ENCODE measurements at regions not wholly inside any gene's neighbourhood (a gene's known extent, or its start where the extent isn't known, plus 50 kb on each side); places are given as distances from the start of the nearest gene placed in this dataset.

DNA sequence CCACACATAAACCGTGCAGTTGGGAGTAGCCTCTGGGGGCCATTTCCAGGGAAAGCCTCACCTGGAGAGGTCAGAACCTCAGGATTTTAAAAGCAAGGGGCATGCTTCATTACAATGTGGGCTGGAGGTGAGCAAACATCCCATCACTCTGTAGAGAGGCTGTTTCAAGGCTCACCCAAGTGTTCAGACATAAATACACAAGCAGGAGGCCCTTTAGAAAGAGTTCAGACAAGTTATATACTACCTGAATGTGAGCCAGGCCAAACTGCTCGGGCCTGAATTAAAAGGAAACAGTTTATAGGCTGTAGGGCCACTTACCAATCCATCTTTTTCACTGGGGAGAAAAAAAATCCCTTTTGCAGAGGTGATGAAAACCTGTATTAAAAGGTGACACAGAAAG is 540.0 kb upstream of the ZEB2 start:
- ATAC-seq = no peak
- no peak for TF ChIP-seq ISL1 (CRISPR knock-in tag; IDR thresholded peaks at IDR 0.05)
- TF ChIP-seq GLIS3 (CRISPR knock-in tag; IDR thresholded peaks at IDR 0.05) = no peak
- no peak for TF ChIP-seq ZNF8 (CRISPR knock-in tag; IDR thresholded peaks at IDR 0.05)
- TF ChIP-seq ZNF565 (CRISPR knock-in tag; conservative IDR thresholded peaks at IDR 0.05; ENCODE audit: low read depth) = no peak
- no peak for TF ChIP-seq CSDC2 (CRISPR knock-in tag; IDR thresholded peaks at IDR 0.05)
- no peak for TF ChIP-seq ZFP3 (CRISPR knock-in tag; IDR thresholded peaks at IDR 0.05)
- TF ChIP-seq ZNF70 (CRISPR knock-in tag; IDR thresholded peaks at IDR 0.05) = no peak
- no peak for TF ChIP-seq OSR1 (CRISPR knock-in tag; IDR thresholded peaks at IDR 0.05)
- no peak for TF ChIP-seq ZFP30 (CRISPR knock-in tag; IDR thresholded peaks at IDR 0.05)
- TF ChIP-seq SNAI2 (CRISPR knock-in tag; IDR thresholded peaks at IDR 0.05) = no peak
- no peak for TF ChIP-seq RARB (CRISPR knock-in tag; IDR thresholded peaks at IDR 0.05)
- TF ChIP-seq, protein P1, sequence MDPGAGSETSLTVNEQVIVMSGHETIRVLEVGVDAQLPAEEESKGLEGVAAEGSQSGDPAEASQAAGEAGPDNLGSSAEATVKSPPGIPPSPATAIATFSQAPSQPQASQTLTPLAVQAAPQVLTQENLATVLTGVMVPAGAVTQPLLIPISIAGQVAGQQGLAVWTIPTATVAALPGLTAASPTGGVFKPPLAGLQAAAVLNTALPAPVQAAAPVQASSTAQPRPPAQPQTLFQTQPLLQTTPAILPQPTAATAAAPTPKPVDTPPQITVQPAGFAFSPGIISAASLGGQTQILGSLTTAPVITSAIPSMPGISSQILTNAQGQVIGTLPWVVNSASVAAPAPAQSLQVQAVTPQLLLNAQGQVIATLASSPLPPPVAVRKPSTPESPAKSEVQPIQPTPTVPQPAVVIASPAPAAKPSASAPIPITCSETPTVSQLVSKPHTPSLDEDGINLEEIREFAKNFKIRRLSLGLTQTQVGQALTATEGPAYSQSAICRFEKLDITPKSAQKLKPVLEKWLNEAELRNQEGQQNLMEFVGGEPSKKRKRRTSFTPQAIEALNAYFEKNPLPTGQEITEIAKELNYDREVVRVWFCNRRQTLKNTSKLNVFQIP (CRISPR knock-in tag; IDR thresholded peaks at IDR 0.05; ENCODE audit: borderline replicate concordance, low read depth) = no peak
- TF ChIP-seq, protein P2, sequence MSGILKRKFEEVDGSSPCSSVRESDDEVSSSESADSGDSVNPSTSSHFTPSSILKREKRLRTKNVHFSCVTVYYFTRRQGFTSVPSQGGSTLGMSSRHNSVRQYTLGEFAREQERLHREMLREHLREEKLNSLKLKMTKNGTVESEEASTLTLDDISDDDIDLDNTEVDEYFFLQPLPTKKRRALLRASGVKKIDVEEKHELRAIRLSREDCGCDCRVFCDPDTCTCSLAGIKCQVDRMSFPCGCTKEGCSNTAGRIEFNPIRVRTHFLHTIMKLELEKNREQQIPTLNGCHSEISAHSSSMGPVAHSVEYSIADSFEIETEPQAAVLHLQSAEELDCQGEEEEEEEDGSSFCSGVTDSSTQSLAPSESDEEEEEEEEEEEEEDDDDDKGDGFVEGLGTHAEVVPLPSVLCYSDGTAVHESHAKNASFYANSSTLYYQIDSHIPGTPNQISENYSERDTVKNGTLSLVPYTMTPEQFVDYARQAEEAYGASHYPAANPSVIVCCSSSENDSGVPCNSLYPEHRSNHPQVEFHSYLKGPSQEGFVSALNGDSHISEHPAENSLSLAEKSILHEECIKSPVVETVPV (CRISPR knock-in tag; IDR thresholded peaks at IDR 0.05) = no peak

DNA sequence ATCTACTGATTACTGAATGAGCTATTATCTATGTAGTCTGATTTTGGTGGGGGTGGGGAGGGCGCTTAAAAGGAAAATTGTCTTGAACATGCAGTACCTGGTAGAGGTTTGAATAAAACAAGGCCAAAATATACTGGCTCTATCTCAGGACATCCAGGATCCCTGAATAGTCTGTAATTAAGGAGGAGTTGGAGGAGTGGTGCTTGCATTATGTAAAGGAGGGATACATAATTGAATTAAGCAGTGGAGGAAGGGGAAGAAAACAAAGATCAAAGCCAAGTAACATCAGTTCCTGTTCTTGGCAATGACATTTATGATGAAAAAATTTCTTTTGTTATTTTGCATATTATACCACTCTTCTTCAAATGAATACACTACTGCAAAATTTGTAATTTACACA is 539.4 kb upstream of the ZEB2 start:
- ATAC-seq = no peak
- TF ChIP-seq ZNF8 (CRISPR knock-in tag; IDR thresholded peaks at IDR 0.05) = no peak
- TF ChIP-seq, protein P3, sequence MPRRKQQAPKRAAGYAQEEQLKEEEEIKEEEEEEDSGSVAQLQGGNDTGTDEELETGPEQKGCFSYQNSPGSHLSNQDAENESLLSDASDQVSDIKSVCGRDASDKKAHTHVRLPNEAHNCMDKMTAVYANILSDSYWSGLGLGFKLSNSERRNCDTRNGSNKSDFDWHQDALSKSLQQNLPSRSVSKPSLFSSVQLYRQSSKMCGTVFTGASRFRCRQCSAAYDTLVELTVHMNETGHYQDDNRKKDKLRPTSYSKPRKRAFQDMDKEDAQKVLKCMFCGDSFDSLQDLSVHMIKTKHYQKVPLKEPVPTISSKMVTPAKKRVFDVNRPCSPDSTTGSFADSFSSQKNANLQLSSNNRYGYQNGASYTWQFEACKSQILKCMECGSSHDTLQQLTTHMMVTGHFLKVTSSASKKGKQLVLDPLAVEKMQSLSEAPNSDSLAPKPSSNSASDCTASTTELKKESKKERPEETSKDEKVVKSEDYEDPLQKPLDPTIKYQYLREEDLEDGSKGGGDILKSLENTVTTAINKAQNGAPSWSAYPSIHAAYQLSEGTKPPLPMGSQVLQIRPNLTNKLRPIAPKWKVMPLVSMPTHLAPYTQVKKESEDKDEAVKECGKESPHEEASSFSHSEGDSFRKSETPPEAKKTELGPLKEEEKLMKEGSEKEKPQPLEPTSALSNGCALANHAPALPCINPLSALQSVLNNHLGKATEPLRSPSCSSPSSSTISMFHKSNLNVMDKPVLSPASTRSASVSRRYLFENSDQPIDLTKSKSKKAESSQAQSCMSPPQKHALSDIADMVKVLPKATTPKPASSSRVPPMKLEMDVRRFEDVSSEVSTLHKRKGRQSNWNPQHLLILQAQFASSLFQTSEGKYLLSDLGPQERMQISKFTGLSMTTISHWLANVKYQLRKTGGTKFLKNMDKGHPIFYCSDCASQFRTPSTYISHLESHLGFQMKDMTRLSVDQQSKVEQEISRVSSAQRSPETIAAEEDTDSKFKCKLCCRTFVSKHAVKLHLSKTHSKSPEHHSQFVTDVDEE (CRISPR knock-in tag; IDR thresholded peaks at IDR 0.05) = no peak
- TF ChIP-seq BACH2 (CRISPR knock-in tag; IDR thresholded peaks at IDR 0.05; ENCODE audit: borderline replicate concordance) = no peak
- no peak for TF ChIP-seq ARNTL (CRISPR knock-in tag; IDR thresholded peaks at IDR 0.05; ENCODE audit: borderline replicate concordance, low read depth)
- no peak for TF ChIP-seq ZFP30 (CRISPR knock-in tag; IDR thresholded peaks at IDR 0.05)
- TF ChIP-seq, protein P4, sequence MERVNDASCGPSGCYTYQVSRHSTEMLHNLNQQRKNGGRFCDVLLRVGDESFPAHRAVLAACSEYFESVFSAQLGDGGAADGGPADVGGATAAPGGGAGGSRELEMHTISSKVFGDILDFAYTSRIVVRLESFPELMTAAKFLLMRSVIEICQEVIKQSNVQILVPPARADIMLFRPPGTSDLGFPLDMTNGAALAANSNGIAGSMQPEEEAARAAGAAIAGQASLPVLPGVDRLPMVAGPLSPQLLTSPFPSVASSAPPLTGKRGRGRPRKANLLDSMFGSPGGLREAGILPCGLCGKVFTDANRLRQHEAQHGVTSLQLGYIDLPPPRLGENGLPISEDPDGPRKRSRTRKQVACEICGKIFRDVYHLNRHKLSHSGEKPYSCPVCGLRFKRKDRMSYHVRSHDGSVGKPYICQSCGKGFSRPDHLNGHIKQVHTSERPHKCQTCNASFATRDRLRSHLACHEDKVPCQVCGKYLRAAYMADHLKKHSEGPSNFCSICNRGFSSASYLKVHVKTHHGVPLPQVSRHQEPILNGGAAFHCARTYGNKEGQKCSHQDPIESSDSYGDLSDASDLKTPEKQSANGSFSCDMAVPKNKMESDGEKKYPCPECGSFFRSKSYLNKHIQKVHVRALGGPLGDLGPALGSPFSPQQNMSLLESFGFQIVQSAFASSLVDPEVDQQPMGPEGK (CRISPR knock-in tag; IDR thresholded peaks at IDR 0.05; ENCODE audit: borderline replicate concordance) = no peak
- no peak for TF ChIP-seq ZNF565 (CRISPR knock-in tag; conservative IDR thresholded peaks at IDR 0.05; ENCODE audit: low read depth)
- TF ChIP-seq TOX (CRISPR knock-in tag; IDR thresholded peaks at IDR 0.05; ENCODE audit: borderline replicate concordance) = no peak
- TF ChIP-seq SNAI2 (CRISPR knock-in tag; IDR thresholded peaks at IDR 0.05) = no peak
- no peak for TF ChIP-seq TCF4 (CRISPR knock-in tag; IDR thresholded peaks at IDR 0.05; ENCODE audit: borderline replicate concordance)
- TF ChIP-seq, protein P2 (CRISPR knock-in tag; IDR thresholded peaks at IDR 0.05) = no peak
- TF ChIP-seq RARB (CRISPR knock-in tag; IDR thresholded peaks at IDR 0.05) = no peak

DNA sequence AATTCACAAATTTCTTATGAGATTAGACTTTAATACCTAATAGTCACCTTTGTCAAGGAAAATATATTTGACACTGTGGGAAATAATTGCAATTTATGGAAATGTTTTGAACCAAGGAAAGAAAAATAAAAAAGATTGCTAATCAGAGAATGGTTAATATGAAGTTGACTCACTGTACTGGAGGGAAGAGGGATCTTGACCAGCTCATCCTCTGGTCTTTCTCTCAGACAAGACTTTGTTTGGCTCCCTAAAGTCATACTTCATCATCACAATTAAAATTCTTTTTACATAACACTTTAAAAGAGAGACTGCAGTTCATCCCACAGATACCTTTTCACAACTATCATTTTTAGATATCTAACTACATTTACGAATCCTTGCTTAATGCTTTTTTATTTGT is 538.5 kb upstream of the ZEB2 start:
- TF ChIP-seq ARNTL (CRISPR knock-in tag; IDR thresholded peaks at IDR 0.05; ENCODE audit: borderline replicate concordance, low read depth) = no peak
- TF ChIP-seq ISL1 (CRISPR knock-in tag; IDR thresholded peaks at IDR 0.05) = no peak
- TF ChIP-seq BACH2 (CRISPR knock-in tag; IDR thresholded peaks at IDR 0.05; ENCODE audit: borderline replicate concordance) = no peak
- TF ChIP-seq ZFP3 (CRISPR knock-in tag; IDR thresholded peaks at IDR 0.05) = no peak
- no peak for TF ChIP-seq ESRRG (CRISPR knock-in tag; IDR thresholded peaks at IDR 0.05)
- TF ChIP-seq TCF4 (CRISPR knock-in tag; IDR thresholded peaks at IDR 0.05; ENCODE audit: borderline replicate concordance) = no peak
- TF ChIP-seq SNAI2 (CRISPR knock-in tag; IDR thresholded peaks at IDR 0.05) = no peak
- TF ChIP-seq ZFP30 (CRISPR knock-in tag; IDR thresholded peaks at IDR 0.05) = no peak
- no peak for TF ChIP-seq TOX (CRISPR knock-in tag; IDR thresholded peaks at IDR 0.05; ENCODE audit: borderline replicate concordance)
- no peak for TF ChIP-seq ZNF8 (CRISPR knock-in tag; IDR thresholded peaks at IDR 0.05)
- TF ChIP-seq GLIS3 (CRISPR knock-in tag; IDR thresholded peaks at IDR 0.05) = no peak
- TF ChIP-seq, protein P3 (CRISPR knock-in tag; IDR thresholded peaks at IDR 0.05) = no peak
- no peak for TF ChIP-seq ZC3H10 (CRISPR knock-in tag; IDR thresholded peaks at IDR 0.05)
- no peak for TF ChIP-seq ZNF565 (CRISPR knock-in tag; conservative IDR thresholded peaks at IDR 0.05; ENCODE audit: low read depth)
- ATAC-seq = no peak
